ENCODE measurements at regions not wholly inside any gene's neighbourhood (a gene's known extent, or its start where the extent isn't known, plus 50 kb on each side); places are given as distances from the start of the nearest gene placed in this dataset.

GRCh38 chr4:185881430-185881829 lies 69.4 kb upstream of the SORBS2 start:
- 75 to 87% (median 82%) methylated on average over 3 of the region's 3 CpGs for WGBS, 5 donors
- H3K4me3 ChIP-seq: no peak overlapping the region
- H3K36me3 ChIP-seq: no peaks in the 10 kb centered on the region
- H3K27me3 ChIP-seq: no peaks in the 10 kb centered on the region
- H3K9me3 ChIP-seq: no peaks in the 10 kb centered on the region
- TF ChIP-seq POLR2AphosphoS5 (IDR thresholded peaks at IDR 0.05) (no peak), EP300 (IDR thresholded peaks at IDR 0.05) (no peak), POLR2A (IDR thresholded peaks at IDR 0.05) (no peak), CTCF (IDR thresholded peaks at IDR 0.05) (no peak)
- no peak for DNase-seq
- peaks cover 0 to 5% (median 0%) of the 10 kb centered on the region in 4 donors for H3K4me1 ChIP-seq
- intact Hi-C loops (cut with DNase I; ENCODE audit: low total_unique reads): no loop called here
- peak overlapping the region in 1 of 5 donors; percentile 50 for H3K27ac ChIP-seq

DNA sequence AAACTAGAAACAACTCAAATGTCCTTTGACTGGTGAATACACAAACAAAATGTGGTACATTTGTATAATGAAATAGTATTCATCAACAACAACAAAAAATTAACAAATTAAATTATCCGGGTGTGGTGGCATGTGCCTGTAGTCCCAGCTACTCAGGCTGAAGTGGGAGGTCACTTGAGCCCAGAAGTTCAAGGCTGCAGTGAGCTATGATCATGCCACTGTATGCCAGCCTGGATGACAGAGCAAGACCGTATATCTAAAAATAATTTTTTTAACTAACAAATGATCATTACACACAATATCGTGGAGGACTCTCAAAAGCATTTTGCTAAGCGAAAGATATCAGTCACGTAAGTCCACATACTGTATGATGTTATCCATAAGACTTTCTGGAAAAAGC lies 71.6 kb upstream of the SORBS2 start:
- WGBS, 5 donors: 88 to 95% (median 93%) methylated on average over 5 of the region's 5 CpGs
- Histone ChIP-seq H3K36me3 (no peaks in the 10 kb centered on the region), H3K27me3 (no peaks in the 10 kb centered on the region), H3K4me1 (peaks cover 0 to 5% (median 0%) of the 10 kb centered on the region in 4 donors), H3K27ac (no peak overlapping the region), H3K4me3 (no peak overlapping the region), H3K9me3 (peaks cover 0 to 6% (median 0%) of the 10 kb centered on the region in 4 donors)
- intact Hi-C loops (cut with DNase I; ENCODE audit: low total_unique reads): no loop called here
- DNase-seq: no peak
- no peak for TF ChIP-seq EP300 (IDR thresholded peaks at IDR 0.05)
- TF ChIP-seq CTCF (IDR thresholded peaks at IDR 0.05): no peak
- TF ChIP-seq POLR2AphosphoS5 (IDR thresholded peaks at IDR 0.05): no peak
- no peak for TF ChIP-seq POLR2A (IDR thresholded peaks at IDR 0.05)

DNA sequence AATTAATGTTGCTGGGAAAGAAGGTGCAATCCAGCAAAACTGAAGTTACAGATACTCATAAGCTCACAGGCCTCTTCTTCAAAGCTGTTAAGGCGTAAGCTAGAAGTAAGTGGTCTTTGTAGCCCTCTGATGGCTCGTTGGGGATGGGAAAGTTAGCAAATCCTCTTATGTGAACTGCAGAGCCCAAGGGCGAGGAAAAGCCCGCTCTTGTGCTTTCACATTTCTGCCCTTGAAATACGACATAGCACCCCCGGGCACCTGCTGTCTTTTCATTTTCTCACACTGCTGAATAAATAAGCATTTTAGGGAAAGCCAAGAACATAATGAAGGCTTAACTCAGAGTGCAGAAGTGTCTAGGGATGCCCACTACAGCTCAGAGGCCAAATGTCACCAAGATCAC lies 73.1 kb upstream of the SORBS2 start:
- Histone ChIP-seq H3K27ac (no peak overlapping the region), H3K27me3 (no peaks in the 10 kb centered on the region), H3K4me1 (peaks cover 0 to 5% (median 0%) of the 10 kb centered on the region in 4 donors), H3K36me3 (no peaks in the 10 kb centered on the region), H3K4me3 (no peak overlapping the region), H3K9me3 (peaks cover 0 to 9% (median 0%) of the 10 kb centered on the region in 4 donors)
- intact Hi-C loops (cut with DNase I; ENCODE audit: low total_unique reads): no loop called here
- TF ChIP-seq POLR2A (IDR thresholded peaks at IDR 0.05) (no peak), EP300 (IDR thresholded peaks at IDR 0.05) (no peak), POLR2AphosphoS5 (IDR thresholded peaks at IDR 0.05) (no peak), CTCF (IDR thresholded peaks at IDR 0.05) (no peak)
- 75 to 91% (median 86%) methylated on average over 6 of the region's 6 CpGs for WGBS, 5 donors
- no peak for DNase-seq

- Histone ChIP-seq H3K4me1 (peaks cover 0 to 2% (median 0%) of the 10 kb centered on the region in 4 donors), H3K36me3 (no peaks in the 10 kb centered on the region), H3K9me3 (peaks cover 0 to 9% (median 0%) of the 10 kb centered on the region in 4 donors), H3K27me3 (no peaks in the 10 kb centered on the region), H3K27ac (no peak overlapping the region), H3K4me3 (no peak overlapping the region)
- 79 to 92% (median 85%) methylated on average over 6 of the region's 6 CpGs for WGBS, 5 donors
- no peak for DNase-seq
- intact Hi-C loops (cut with DNase I; ENCODE audit: low total_unique reads): no loop called here
- TF ChIP-seq POLR2A (IDR thresholded peaks at IDR 0.05) (no peak), EP300 (IDR thresholded peaks at IDR 0.05) (no peak), CTCF (IDR thresholded peaks at IDR 0.05) (no peak), POLR2AphosphoS5 (IDR thresholded peaks at IDR 0.05) (no peak)
These were observed 73.6 kb upstream of the SORBS2 start for GRCh38 chr4:185885604-185886003.
